AG20443 (cell line): ENCODE measurements at regions not wholly inside any gene's neighbourhood (a gene's known extent, or its start where the extent isn't known, plus 50 kb on each side); places are given as distances from the start of the nearest gene placed in this dataset.
"Not testable (repeated sequence)": the region's sequence is repeated elsewhere in the genome, so short reads cannot be mapped to it uniquely, and the experiment has no call there.

Experiments used
- DNase-seq: peaks from one replicate; pipeline ENCODE4 v3.0.0; 2012; ENCODE audit warnings: low spot score, mixed read lengths

- no peak for DNase-seq
These were observed 1470.4 kb downstream of the ADGRL3 start for GRCh38 chr4:62670514-62670913.

GRCh38 chr4:62661821-62662220 is 1461.7 kb downstream of the ADGRL3 start:
- DNase-seq = no peak

DNA sequence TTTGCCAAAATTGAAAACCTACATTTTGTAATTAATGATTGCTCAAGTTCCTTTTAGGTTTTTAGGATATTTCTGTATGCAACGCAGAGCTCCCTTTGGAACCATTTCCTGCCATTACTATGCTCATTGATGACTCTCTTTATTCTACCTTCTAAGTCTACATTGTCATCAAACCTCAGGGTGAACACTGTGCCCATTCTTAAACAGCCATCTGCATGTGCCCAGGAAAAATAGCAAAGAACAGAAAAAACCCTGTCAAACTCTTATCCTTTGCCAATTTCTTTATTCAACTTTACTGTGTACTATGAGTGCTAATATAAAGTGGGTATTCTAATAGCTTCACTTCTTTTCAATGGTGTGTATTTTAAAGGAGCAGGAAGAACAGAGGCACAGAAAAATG is 1455.9 kb downstream of the ADGRL3 start:
- DNase-seq = no peak

- DNase-seq = no peak
These were observed 1444.2 kb downstream of the ADGRL3 start for GRCh38 chr4:62644372-62644771.

GRCh38 chr4:62640296-62640695 is 1440.2 kb downstream of the ADGRL3 start:
- DNase-seq = peak; percentile 1

- DNase-seq = no peak
These were observed 1427.5 kb downstream of the ADGRL3 start for GRCh38 chr4:62627671-62628070.

GRCh38 chr4:62627141-62627540 is 1427.0 kb downstream of the ADGRL3 start:
- DNase-seq = no peak

DNA sequence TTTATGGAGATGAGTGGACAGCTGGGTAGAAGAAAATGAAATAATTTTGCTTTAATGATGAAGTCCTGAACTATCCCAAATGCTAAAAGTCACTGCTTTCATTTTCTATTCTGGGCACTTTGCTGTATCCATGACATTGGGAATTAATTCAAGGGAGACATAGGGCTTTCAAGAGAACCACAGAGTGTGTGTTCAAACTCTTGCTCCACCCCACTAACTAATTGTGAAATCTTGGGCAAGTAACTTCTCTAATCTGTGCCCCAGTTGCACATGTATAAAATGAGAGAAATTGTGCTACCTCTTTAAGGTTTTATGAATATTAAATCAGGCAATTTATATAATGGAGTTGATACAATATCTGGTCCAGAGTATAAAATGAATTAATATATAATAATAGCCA is 1422.0 kb downstream of the ADGRL3 start:
- no peak for DNase-seq

DNA sequence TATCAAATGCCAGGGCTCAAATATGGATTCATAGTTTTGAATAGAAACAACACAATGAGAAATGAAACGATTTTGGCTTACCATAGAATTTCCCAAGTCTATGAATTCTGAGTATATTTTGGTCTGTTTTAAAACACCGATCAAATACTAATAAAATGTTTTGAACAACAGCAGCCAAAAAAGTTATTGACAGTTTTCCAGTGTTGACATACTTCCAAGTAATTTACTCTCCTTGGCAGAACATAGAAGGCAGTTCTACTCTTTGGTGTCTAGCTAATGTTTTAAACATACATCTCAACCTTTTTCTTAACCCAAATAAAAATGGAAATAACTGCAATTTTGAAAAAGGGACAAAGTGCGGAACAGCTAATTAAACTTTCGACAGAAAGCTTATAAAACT is 1419.8 kb downstream of the ADGRL3 start:
- DNase-seq = no peak

DNA sequence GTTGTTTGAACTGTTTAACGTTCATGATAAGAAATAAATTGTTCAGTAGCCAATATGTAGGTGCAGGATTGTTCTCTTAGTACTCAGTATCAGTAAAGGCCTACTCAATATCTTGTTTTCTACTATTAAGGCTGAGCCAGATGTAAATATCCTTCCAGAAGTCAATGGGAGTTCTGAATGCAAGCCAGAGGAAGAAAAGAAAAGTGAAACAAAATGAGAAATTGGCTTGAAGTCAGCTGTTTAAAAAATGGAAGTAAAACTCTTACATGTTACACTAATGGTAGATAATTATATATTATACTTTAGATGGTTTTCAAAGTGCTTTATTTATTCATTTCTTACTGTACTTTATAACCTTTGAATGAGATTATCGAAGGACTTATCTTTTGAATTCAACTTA is 1417.9 kb downstream of the ADGRL3 start:
- no peak for DNase-seq

GRCh38 chr4:62601737-62602136 is 1401.6 kb downstream of the ADGRL3 start:
- DNase-seq = no peak

DNA sequence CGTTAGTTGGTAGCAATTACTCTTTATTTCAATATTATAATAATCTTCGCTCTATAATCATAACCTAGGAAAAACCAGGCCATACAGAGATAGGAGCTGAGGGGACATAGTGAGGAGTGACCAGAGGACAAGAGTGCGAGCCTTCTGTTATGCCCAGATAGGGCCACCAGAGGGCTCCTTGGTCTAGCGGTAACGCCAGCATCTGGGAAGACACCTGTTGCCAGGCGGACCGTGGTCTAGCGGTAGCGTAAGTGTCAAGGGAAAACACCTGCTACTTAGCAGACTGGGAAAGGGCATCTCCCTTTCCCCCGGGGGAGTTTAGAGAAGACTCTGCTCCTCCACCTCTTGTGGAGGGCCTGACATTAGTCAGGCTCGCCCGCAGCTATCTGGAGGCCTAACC is 1395.1 kb downstream of the ADGRL3 start:
- DNase-seq = not testable (repeated sequence)

- no peak for DNase-seq
These were observed 1391.6 kb downstream of the ADGRL3 start for GRCh38 chr4:62591756-62592155.

DNA sequence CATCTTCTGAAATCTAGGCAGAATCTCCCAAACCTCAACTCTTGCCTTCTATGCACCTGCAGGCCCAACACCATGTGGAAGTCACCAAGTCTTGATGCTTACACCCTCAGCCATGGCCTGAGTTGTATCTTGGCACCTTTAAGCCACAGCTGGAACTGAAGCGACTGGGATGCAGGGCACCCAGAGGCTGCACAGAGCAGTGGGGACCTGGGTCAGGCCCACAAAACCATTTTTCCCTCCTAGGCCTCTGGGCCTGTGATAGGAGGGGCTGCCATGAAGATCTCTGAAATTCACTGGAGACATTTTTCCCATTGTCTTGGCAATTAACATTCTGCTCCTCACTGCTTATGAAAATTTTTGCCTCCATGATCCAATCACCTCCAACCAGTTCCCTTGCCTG is 1388.5 kb downstream of the ADGRL3 start:
- DNase-seq = no peak

DNA sequence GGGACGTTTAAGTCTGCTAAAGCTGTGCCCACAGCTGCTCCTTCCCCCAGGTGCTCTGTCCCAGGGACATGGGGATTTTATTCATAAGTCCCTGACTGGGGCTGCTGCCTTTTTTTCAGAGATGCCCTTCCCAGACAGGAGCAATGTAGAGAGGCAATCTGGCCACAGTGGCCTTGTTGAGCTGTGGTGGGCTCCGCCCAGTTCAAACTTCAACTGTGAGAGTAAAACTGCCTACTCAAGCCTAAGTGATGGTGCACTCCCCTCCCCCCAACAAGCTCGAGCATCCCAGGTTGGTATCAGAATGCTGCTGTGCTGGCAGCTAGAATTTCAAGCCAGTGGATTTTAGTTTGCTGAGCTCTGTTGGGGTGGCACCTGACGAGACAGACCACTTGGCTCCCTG is 1371.4 kb downstream of the ADGRL3 start:
- no peak for DNase-seq

- no peak for DNase-seq
These were observed 1360.7 kb downstream of the ADGRL3 start for GRCh38 chr4:62560858-62561257.

- DNase-seq = no peak
These were observed 1350.0 kb downstream of the ADGRL3 start for GRCh38 chr4:62550121-62550520.

DNA sequence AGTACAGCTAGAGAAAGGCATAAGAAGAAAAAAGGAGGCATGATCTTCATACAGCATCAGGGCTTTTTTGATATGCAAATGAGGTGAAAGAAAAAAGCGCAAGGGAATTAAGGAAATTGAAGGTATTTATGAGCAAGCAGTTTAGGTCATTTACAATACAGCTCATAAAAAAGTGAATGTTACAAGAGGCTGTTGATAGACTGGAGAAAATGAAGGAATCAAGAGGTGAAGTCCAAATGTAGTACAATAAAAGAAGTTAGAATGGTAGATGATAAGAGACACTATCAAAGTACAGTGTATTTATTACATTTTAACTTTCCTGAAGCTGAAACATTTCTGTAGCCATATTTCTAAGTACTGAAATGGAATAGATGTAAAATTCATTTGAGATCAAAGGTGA is 1349.5 kb downstream of the ADGRL3 start:
- no peak for DNase-seq

- DNase-seq = no peak
These were observed 1348.6 kb downstream of the ADGRL3 start for GRCh38 chr4:62548765-62549164.

DNA sequence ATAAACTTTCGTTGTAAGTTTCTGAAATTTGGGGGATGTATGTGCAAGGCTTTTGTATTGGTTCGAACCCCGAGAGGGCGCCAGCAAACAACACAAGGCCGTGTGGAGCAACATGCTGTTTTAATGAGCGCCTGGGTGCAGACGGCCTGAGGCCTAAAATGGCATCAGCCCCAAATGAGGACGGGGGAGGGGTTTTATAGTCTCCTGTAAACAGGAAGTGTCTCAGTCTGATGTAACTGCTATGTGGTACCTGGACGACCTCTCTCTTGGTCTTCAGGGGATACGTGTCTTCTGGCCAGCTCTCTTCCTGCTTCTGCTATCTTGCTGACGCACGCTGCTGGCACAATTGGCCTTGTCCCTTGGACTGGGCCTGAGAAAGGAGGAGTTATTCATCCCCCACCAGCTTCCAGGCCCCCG is 1348.0 kb downstream of the ADGRL3 start:
- no peak for DNase-seq

- DNase-seq = no peak
These were observed 1344.3 kb downstream of the ADGRL3 start for GRCh38 chr4:62544428-62544827.

DNA sequence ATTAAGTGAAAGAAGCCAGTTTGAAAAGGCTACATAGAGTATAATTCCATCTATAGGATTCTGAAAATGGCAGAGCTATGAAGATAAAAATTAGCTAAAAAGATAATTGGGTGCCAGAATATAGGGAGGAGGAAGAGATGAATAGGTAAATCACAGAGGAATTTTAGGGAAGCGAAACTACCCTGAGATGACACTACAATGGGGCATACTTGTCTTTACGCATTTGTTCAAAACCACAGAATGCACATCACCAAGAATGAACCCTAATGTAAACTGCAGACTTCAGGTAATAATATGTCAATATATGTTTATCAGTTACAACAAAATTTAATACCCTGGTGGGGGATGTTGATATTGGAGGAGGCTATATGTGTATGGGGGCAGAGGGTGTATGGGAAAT is 1342.9 kb downstream of the ADGRL3 start:
- DNase-seq = no peak

GRCh38 chr4:62533573-62533972 is 1333.4 kb downstream of the ADGRL3 start:
- no peak for DNase-seq

DNA sequence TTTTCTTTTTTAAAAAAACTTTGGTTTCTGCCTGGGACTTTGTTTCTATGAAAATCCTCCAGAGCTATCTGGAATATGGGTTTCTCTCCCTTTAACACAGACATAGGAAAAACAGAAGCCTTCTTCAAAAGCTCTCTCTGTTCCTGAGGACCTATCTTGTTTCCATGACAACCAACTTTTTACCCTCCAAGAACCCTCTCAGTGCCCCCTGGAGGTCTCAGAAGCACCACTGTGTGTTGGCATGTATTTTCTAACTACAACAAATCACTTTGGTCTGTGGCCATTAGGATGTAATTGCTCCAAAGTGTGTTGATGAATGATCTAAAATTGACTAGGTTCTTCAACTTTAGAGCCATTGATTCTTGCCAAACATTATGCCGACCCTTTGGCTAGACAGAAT is 1331.6 kb downstream of the ADGRL3 start:
- no peak for DNase-seq

GRCh38 chr4:62531264-62531663 is 1331.1 kb downstream of the ADGRL3 start:
- no peak for DNase-seq
